GM12878 (cell line): ENCODE measurements at regions not wholly inside any gene's neighbourhood (a gene's known extent, or its start where the extent isn't known, plus 50 kb on each side); places are given as distances from the start of the nearest gene placed in this dataset.

Experiments used
- ATAC-seq: fragments of 200-7000 bp; cut with Tn5 transposase; 3 replicates; pipeline ENCODE4 v1.9.1; 2020; ENCODE audit warnings: mild to moderate bottlenecking, moderate library complexity
- BruUV-seq: library from RNA; stranded (reverse); fragments of 400-500 nt; replicated peaks from 2 replicates; lab custom pipeline; 2021; lab: Mats Ljungman, UMichigan
- CTCF ChIA-PET: fragments of 300-600 bp; sonication (Branson Sonifier 250); formaldehyde crosslinking; extraction: SDS; loops from one replicate; lab custom pipeline; 2021; ENCODE audit warnings: inconsistent platforms; lab: Yijun Ruan, JAX
- POLR2A ChIA-PET: fragments of 350-600 bp; formaldehyde crosslinking; extraction: SDS; loops from one replicate; lab custom pipeline; 2021; ENCODE audit warnings: inconsistent platforms; lab: Charles Lee
- RAD21 ChIA-PET: fragments of 300-600 bp; sonication (Branson Sonifier 250); formaldehyde crosslinking; loops from one replicate; lab custom pipeline; 2023; ENCODE audit warnings: antibody characterized with exemption; ENCODE audit not compliant: unreplicated experiment; lab: Charles Lee
- SMC1A ChIA-PET: fragments of 300-600 bp; sonication (Branson Sonifier 250); formaldehyde crosslinking; loops from one replicate; lab custom pipeline; 2023; ENCODE audit not compliant: unreplicated experiment, uncharacterized antibody; lab: Charles Lee
- DNase-seq: peaks from one replicate; pipeline ENCODE4 v3.0.0-alpha.2; 2011; ENCODE audit warnings: low read depth, low spot score
- FAIRE-seq: peaks from 3 replicates; lab custom pipeline; 2011; peaks lifted over from hg19 to GRCh38; lab: Jason Lieb, UNC
- H2AFZ ChIP-seq: 2 replicates; pipeline ENCODE4 v1.6.0; 2011; ENCODE audit warnings: low read depth, low read length, control low read depth; ENCODE audit not compliant: control insufficient read depth
- H3K27ac ChIP-seq: 2 replicates; pipeline ENCODE4 v1.5.1; 2011; ENCODE audit warnings: control low read depth; ENCODE audit not compliant: control insufficient read depth, insufficient read depth
- H3K27me3 ChIP-seq, 2 experiments: replicated peaks in 1 of 2; 2 replicates each; pipeline versions ENCODE4 v1.6.0 to v1.6.1; 2011; ENCODE audit warnings: low read length in 1 of 2; ENCODE audit not compliant: control insufficient read depth in 2 of 2, insufficient read depth in 2 of 2
- H3K36me3 ChIP-seq, 2 experiments: 2 replicates each; pipeline ENCODE4 v1.5.1; 2011; ENCODE audit warnings: low read length in 1 of 2; ENCODE audit not compliant: control insufficient read depth in 2 of 2, insufficient read depth in 2 of 2
- H3K4me1 ChIP-seq: 2 replicates; pipeline ENCODE4 v1.6.1; 2011; ENCODE audit warnings: mild to moderate bottlenecking, low read length, moderate library complexity, mixed read lengths; ENCODE audit not compliant: control insufficient read depth, insufficient read depth
- H3K4me2 ChIP-seq: 2 replicates; pipeline ENCODE4 v1.6.0; 2011; ENCODE audit warnings: control low read depth; ENCODE audit not compliant: control insufficient read depth, insufficient read depth
- H3K4me3 ChIP-seq: fragments of 200-600 bp; sonication (generic); 2 replicates; pipeline ENCODE4 v1.5.1; 2016
- H3K79me2 ChIP-seq: 2 replicates; pipeline ENCODE4 v1.6.0; 2011; ENCODE audit warnings: low read length; ENCODE audit not compliant: control insufficient read depth, insufficient read depth
- H3K9ac ChIP-seq: 2 replicates; pipeline ENCODE4 v1.8.0; 2011; ENCODE audit warnings: low read length, control low read depth, mixed read lengths; ENCODE audit not compliant: control insufficient read depth, insufficient read depth
- H3K9me3 ChIP-seq: replicated peaks from 3 replicates; pipeline ENCODE4 v1.5.1; 2011; ENCODE audit warnings: mild to moderate bottlenecking, low read length; ENCODE audit not compliant: control insufficient read depth, insufficient read depth
- H4K20me1 ChIP-seq: 2 replicates; pipeline ENCODE4 v1.6.0; 2011; ENCODE audit not compliant: control insufficient read depth, insufficient read depth
- GATAD2B ChIP-seq: fragments of 450-650 bp; conservative IDR thresholded peaks from 2 replicates; pipeline ENCODE4 v1.6.1; 2017; ENCODE audit warnings: low read depth, mild to moderate bottlenecking, moderate library complexity
- HDAC6 ChIP-seq: fragments of 200-600 bp; sonication (generic); IDR thresholded peaks from one replicate; pipeline ENCODE4 v1.8.0; 2017; ENCODE audit warnings: antibody characterized with exemption; ENCODE audit not compliant: unreplicated experiment
- POLR2A ChIP-seq: IDR thresholded peaks from 2 replicates; pipeline ENCODE4 v1.6.1; 2011; ENCODE audit warnings: low read depth, mild to moderate bottlenecking, low read length
- POLR2AphosphoS2 ChIP-seq: IDR thresholded peaks from 2 replicates; pipeline ENCODE4 v1.6.1; 2011; ENCODE audit warnings: low read depth, mild to moderate bottlenecking, low read length, improper control_type of control experiment, moderate library complexity
- SMARCA5 ChIP-seq: fragments of 450-650 bp; IDR thresholded peaks from 2 replicates; pipeline ENCODE4 v1.6.1; 2017; ENCODE audit warnings: mild to moderate bottlenecking
- SRF ChIP-seq, 2 experiments: IDR thresholded peaks; 2 replicates each; pipeline ENCODE4 v1.6.1; 2011; ENCODE audit warnings: low read depth in 2 of 2, low read length in 2 of 2, mild to moderate bottlenecking in 1 of 2, moderate library complexity in 1 of 2
- whole genome bisulfite sequencing: methylation state at CpG from one replicate; pipeline ENCODE4 v1.1.6; 2016; ENCODE audit warnings: low lambda C conversion rate; ENCODE audit not compliant: insufficient replicate concordance, insufficient coverage; ENCODE audit errors: missing lambda C conversion rate; 5-methylcytosine and 5-hydroxymethylcytosine counted together
- in situ Hi-C: fragments of 300-500 bp; cut with MboI; formaldehyde crosslinking; loops from 9 replicates; pipeline ENCODE4 v1.14.3; 2018; ENCODE audit warnings: mixed read lengths
- intact Hi-C: fragments of 100-400 bp; cut with micrococcal nuclease; formaldehyde crosslinking; loops from one replicate; pipeline ENCODE4 v1.14.2; 2022; ENCODE audit not compliant: unreplicated experiment

- no TSS peak for BruUV-seq
- H3K27me3 ChIP-seq: no peaks in the 10 kb centered on the region; a peak in 2 of 4 replicates
- H2AFZ ChIP-seq: no peak overlapping the region
- no peak overlapping the region for H3K27ac ChIP-seq
- no peak for TF ChIP-seq POLR2AphosphoS2
- no peak for TF ChIP-seq POLR2A
- intact Hi-C loops: no loop called here
- RAD21 ChIA-PET: no interaction called here
- ATAC-seq (no peak), FAIRE-seq (no peak), DNase-seq (no peak)
- in situ Hi-C loops: no loop called here
- 8% methylated on average over 7 of the region's 7 CpGs for WGBS
- no peak overlapping the region for H3K4me3 ChIP-seq
- POLR2A ChIA-PET: no interaction called here
- CTCF ChIA-PET: no interaction called here
- no peaks in the 10 kb centered on the region for H3K36me3 ChIP-seq
- no peaks in the 10 kb centered on the region for H4K20me1 ChIP-seq
- H3K9ac ChIP-seq: no peak overlapping the region
- H3K79me2 ChIP-seq: no peaks in the 10 kb centered on the region
- no peak overlapping the region for H3K4me2 ChIP-seq
- SMC1A ChIA-PET: no interaction called here
- no peaks in the 10 kb centered on the region for H3K9me3 ChIP-seq
- H3K4me1 ChIP-seq: no peaks in the 10 kb centered on the region
Observed at GRCh38 chr2:236940916-236941520, 144.7 kb upstream of the COPS8 start.

- Histone ChIP-seq H3K4me3 (no peak overlapping the region), H3K27ac (no peak overlapping the region), H4K20me1 (no peaks in the 10 kb centered on the region), H3K27me3 (no peaks in the 10 kb centered on the region; a peak in 2 of 4 replicates), H3K4me1 (no peaks in the 10 kb centered on the region), H3K4me2 (no peak overlapping the region), H3K79me2 (no peaks in the 10 kb centered on the region), H3K9me3 (no peaks in the 10 kb centered on the region), H3K9ac (no peak overlapping the region), H3K36me3 (no peaks in the 10 kb centered on the region), H2AFZ (no peak overlapping the region)
- ChIA-PET RAD21 (no interaction called here), POLR2A (no interaction called here), CTCF (no interaction called here), SMC1A (no interaction called here)
- in situ Hi-C loops: no loop called here
- ATAC-seq: no peak
- TF ChIP-seq GATAD2B (no peak), SMARCA5 (no peak), SRF (IDR thresholded peaks at IDR 0.05; ENCODE audit: low read depth in 2 of 2, low read length in 2 of 2) (no peak), HDAC6 (no peak)
- no TSS peak for BruUV-seq
- no peak for FAIRE-seq
- no peak for DNase-seq
- intact Hi-C loops: no loop called here
- WGBS: 40% methylated on average over 4 of the region's 4 CpGs
Observed at GRCh38 chr2:236941551-236941950, 144.1 kb upstream of the COPS8 start.
